ENCODE measurements at regions not wholly inside any gene's neighbourhood (a gene's known extent, or its start where the extent isn't known, plus 50 kb on each side); places are given as distances from the start of the nearest gene placed in this dataset.

GRCh38 chr6:77249560-77249959 is 213.7 kb downstream of the HTR1B start:
- TF ChIP-seq CTCF (conservative IDR thresholded peaks at IDR 0.05; ENCODE audit: low read length) (no peak), EZH2phosphoT487 (IDR thresholded peaks at IDR 0.05; ENCODE audit: borderline replicate concordance) (no peak)
